ENCODE measurements at regions not wholly inside any gene's neighbourhood (a gene's known extent, or its start where the extent isn't known, plus 50 kb on each side); places are given as distances from the start of the nearest gene placed in this dataset.

DNA sequence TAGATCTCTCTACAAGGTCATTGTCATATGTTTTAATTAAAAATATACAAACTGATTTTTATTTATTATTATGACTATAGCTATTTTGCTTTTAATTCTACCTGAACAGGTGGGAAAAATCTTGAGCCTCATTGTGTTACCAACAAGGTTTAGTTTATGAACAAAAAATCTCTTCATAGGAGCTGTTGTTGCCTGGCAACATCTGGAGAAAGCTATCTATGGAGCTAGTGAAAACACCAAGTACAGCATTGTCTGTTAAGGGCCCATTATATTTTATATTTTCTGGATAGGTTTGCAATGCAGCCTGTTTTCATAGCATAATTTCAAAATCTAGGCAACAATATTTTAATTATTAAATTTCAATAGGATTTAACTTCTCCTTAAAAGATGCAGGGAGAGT, 383.0 kb upstream of the TMEFF2 start:
- Histone ChIP-seq H3K79me2 (ENCODE audit: insufficient read depth) (no peaks in the 10 kb centered on the region), H3K27me3 (ENCODE audit: insufficient read depth) (no peaks in the 10 kb centered on the region), H2AFZ (ENCODE audit: low read depth) (no peak overlapping the region), H3K4me1 (ENCODE audit: control insufficient read depth in 1 of 2, insufficient read depth in 2 of 2, low read depth in 1 of 2, low read length in 1 of 2) (no peaks in the 10 kb centered on the region), H3K9me2 (no peaks in the 10 kb centered on the region), H3K9ac (no peak overlapping the region), H3K36me3 (replicated peaks in 1 of 2; ENCODE audit: control insufficient read depth in 1 of 2, insufficient read depth in 2 of 2, low read length in 1 of 2) (no peaks in the 10 kb centered on the region), H3K4me2 (no peak overlapping the region), H3K4me3 (ENCODE audit: low read depth in 2 of 2, low read length in 1 of 2) (no peak overlapping the region), H3K9me3 (no peaks in the 10 kb centered on the region), H3K27ac (ENCODE audit: low read depth in 2 of 2, low read length in 1 of 2) (no peak overlapping the region), H3F3A (replicated peaks; ENCODE audit: insufficient read depth) (no peaks in the 10 kb centered on the region), H4K20me1 (ENCODE audit: insufficient read depth) (no peaks in the 10 kb centered on the region)
- TF ChIP-seq SIN3A (IDR thresholded peaks at IDR 0.05; ENCODE audit: borderline replicate concordance, low read depth, low read length): no peak
- no peak for TF ChIP-seq EZH2phosphoT487 (IDR thresholded peaks at IDR 0.05; ENCODE audit: borderline replicate concordance, low read depth)
- no peak for TF ChIP-seq POLR2AphosphoS5 (IDR thresholded peaks at IDR 0.05; ENCODE audit: low read depth, low read length)
- TF ChIP-seq MXI1 (IDR thresholded peaks at IDR 0.05; ENCODE audit: low read depth, low read length): no peak
- TF ChIP-seq, protein P1, sequence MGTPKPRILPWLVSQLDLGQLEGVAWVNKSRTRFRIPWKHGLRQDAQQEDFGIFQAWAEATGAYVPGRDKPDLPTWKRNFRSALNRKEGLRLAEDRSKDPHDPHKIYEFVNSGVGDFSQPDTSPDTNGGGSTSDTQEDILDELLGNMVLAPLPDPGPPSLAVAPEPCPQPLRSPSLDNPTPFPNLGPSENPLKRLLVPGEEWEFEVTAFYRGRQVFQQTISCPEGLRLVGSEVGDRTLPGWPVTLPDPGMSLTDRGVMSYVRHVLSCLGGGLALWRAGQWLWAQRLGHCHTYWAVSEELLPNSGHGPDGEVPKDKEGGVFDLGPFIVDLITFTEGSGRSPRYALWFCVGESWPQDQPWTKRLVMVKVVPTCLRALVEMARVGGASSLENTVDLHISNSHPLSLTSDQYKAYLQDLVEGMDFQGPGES (IDR thresholded peaks at IDR 0.05; ENCODE audit: low read depth, low read length): no peak
- TF ChIP-seq GABPA (IDR thresholded peaks at IDR 0.05; ENCODE audit: low read depth): no peak
- TF ChIP-seq TEAD4 (IDR thresholded peaks at IDR 0.05; ENCODE audit: borderline replicate concordance, insufficient read depth): no peak
- no peak for TF ChIP-seq MEF2A (IDR thresholded peaks at IDR 0.05; ENCODE audit: borderline replicate concordance, low read depth)
- no peak for TF ChIP-seq FOXM1 (IDR thresholded peaks at IDR 0.05; ENCODE audit: low read depth)
- TF ChIP-seq, protein P2, sequence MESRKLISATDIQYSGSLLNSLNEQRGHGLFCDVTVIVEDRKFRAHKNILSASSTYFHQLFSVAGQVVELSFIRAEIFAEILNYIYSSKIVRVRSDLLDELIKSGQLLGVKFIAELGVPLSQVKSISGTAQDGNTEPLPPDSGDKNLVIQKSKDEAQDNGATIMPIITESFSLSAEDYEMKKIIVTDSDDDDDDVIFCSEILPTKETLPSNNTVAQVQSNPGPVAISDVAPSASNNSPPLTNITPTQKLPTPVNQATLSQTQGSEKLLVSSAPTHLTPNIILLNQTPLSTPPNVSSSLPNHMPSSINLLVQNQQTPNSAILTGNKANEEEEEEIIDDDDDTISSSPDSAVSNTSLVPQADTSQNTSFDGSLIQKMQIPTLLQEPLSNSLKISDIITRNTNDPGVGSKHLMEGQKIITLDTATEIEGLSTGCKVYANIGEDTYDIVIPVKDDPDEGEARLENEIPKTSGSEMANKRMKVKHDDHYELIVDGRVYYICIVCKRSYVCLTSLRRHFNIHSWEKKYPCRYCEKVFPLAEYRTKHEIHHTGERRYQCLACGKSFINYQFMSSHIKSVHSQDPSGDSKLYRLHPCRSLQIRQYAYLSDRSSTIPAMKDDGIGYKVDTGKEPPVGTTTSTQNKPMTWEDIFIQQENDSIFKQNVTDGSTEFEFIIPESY (IDR thresholded peaks at IDR 0.05; ENCODE audit: borderline replicate concordance, low read depth): no peak
- TF ChIP-seq, protein P3, sequence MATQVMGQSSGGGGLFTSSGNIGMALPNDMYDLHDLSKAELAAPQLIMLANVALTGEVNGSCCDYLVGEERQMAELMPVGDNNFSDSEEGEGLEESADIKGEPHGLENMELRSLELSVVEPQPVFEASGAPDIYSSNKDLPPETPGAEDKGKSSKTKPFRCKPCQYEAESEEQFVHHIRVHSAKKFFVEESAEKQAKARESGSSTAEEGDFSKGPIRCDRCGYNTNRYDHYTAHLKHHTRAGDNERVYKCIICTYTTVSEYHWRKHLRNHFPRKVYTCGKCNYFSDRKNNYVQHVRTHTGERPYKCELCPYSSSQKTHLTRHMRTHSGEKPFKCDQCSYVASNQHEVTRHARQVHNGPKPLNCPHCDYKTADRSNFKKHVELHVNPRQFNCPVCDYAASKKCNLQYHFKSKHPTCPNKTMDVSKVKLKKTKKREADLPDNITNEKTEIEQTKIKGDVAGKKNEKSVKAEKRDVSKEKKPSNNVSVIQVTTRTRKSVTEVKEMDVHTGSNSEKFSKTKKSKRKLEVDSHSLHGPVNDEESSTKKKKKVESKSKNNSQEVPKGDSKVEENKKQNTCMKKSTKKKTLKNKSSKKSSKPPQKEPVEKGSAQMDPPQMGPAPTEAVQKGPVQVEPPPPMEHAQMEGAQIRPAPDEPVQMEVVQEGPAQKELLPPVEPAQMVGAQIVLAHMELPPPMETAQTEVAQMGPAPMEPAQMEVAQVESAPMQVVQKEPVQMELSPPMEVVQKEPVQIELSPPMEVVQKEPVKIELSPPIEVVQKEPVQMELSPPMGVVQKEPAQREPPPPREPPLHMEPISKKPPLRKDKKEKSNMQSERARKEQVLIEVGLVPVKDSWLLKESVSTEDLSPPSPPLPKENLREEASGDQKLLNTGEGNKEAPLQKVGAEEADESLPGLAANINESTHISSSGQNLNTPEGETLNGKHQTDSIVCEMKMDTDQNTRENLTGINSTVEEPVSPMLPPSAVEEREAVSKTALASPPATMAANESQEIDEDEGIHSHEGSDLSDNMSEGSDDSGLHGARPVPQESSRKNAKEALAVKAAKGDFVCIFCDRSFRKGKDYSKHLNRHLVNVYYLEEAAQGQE (IDR thresholded peaks at IDR 0.05; ENCODE audit: low read depth, low read length): no peak
- TF ChIP-seq, protein P4, sequence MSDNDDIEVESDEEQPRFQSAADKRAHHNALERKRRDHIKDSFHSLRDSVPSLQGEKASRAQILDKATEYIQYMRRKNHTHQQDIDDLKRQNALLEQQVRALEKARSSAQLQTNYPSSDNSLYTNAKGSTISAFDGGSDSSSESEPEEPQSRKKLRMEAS (IDR thresholded peaks at IDR 0.05; ENCODE audit: low read depth): no peak
- no peak for TF ChIP-seq SMC3 (IDR thresholded peaks at IDR 0.05; ENCODE audit: low read depth, low read length)
- TF ChIP-seq, protein P5, sequence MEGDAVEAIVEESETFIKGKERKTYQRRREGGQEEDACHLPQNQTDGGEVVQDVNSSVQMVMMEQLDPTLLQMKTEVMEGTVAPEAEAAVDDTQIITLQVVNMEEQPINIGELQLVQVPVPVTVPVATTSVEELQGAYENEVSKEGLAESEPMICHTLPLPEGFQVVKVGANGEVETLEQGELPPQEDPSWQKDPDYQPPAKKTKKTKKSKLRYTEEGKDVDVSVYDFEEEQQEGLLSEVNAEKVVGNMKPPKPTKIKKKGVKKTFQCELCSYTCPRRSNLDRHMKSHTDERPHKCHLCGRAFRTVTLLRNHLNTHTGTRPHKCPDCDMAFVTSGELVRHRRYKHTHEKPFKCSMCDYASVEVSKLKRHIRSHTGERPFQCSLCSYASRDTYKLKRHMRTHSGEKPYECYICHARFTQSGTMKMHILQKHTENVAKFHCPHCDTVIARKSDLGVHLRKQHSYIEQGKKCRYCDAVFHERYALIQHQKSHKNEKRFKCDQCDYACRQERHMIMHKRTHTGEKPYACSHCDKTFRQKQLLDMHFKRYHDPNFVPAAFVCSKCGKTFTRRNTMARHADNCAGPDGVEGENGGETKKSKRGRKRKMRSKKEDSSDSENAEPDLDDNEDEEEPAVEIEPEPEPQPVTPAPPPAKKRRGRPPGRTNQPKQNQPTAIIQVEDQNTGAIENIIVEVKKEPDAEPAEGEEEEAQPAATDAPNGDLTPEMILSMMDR (IDR thresholded peaks at IDR 0.05): no peak
- TF ChIP-seq, protein P6, sequence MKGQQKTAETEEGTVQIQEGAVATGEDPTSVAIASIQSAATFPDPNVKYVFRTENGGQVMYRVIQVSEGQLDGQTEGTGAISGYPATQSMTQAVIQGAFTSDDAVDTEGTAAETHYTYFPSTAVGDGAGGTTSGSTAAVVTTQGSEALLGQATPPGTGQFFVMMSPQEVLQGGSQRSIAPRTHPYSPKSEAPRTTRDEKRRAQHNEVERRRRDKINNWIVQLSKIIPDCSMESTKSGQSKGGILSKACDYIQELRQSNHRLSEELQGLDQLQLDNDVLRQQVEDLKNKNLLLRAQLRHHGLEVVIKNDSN (IDR thresholded peaks at IDR 0.05; ENCODE audit: borderline replicate concordance, low read depth): no peak
- no peak for TF ChIP-seq EP300 (IDR thresholded peaks at IDR 0.05; ENCODE audit: borderline replicate concordance in 1 of 2, low read depth in 1 of 2, low read length in 1 of 2)
- TF ChIP-seq RXRA (IDR thresholded peaks at IDR 0.05; ENCODE audit: borderline replicate concordance, low read depth): no peak
- TF ChIP-seq GATA2 (CRISPR knock-in tag; IDR thresholded peaks at IDR 0.05): no peak
- ChIA-PET POLR2A (no interaction called here), CTCF (interaction anchor here (0.8 kb wide), 1 partner anchor 10 kb away, joined by 3 read pairs; no protein-coding TSS in a partner anchor)
- no peak for DNase-seq
